NCI-H2227 (cell line): ENCODE measurements at regions not wholly inside any gene's neighbourhood (a gene's known extent, or its start where the extent isn't known, plus 50 kb on each side); places are given as distances from the start of the nearest gene placed in this dataset.

Experiments used
- DNase-seq: peaks from one replicate; lab custom pipeline; 2025; ENCODE audit not compliant: unreplicated experiment; lab: John Stamatoyannopoulos, UW

DNA sequence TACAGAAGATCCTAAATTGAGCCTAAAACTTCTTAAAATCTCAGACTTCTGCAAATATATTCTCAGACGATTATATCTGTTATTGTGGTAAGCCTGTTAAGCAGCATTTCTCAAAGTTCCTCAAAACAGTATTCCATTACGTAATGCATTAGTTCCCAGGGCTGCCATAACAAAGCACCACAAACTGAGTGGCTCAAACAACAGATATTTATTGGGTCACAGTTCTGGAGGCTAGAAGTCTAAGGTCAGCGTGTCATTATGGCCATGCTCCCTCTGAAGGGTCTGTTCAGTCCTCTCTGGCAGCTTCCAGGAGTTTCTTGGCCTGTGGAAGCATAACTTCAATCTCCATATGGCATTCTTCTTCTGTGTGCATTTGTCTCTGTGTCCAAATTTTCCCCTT lies 103.5 kb upstream of the ST6GALNAC5 start:
- DNase-seq, result no peak

DNA sequence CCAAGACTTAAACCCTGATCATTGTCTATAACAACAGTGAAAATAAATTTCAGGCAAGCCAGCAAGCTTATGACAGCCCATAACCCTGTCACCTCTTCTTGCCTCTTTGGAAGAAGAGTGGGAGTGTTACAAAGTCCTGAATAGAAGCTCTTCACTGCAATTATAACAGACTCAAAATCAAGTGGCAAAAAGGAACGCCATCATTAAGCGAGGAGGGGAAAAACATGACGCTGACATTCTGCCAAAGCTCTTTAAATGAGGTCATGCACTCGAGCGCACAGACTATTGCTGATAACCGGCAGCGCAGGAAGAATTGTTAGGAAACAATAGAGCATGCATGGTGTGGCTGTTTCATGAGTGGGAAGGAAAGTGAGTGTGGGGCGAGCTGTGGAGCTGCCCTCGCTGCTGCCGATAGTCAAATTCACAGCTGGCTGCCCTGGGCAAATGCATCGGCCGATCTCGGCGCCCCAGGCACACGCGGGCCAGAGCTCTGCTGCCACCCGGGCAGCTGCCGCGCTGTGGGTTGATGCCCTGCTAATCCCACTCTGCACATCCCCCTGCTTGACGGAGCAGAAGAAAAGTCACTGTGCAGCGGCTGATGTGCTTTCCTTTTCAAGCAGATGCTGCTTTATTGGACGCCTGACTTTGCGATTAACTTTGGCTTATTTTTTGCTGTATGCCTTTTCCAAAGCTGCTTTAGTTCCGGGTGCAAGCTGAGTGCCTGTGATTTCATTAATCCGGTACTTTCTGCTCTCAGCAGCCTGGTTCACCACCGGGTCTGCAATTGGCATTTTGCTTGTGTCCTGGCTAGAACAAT lies 102.4 kb upstream of the ST6GALNAC5 start:
- peak; percentile 65 for DNase-seq

DNA sequence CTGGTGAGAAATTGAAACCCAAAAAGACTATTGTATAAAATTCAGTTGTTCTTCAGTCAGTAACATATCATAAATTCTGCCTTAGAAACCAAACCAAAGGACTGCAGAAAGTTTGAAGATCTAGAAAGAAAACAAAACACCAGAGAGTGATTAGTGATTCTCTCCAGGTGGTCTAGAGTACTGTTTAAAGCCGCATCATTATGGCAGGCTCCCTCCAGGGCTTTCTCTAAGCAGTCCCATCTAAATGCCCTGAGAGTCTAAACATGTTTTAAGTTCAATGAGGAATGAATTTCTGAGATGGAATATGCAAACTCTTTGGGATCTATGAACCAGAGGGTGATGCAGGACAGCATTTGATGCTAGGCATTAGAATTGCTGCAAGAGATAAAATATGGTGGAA lies 100.9 kb upstream of the ST6GALNAC5 start:
- DNase-seq, result no peak

DNA sequence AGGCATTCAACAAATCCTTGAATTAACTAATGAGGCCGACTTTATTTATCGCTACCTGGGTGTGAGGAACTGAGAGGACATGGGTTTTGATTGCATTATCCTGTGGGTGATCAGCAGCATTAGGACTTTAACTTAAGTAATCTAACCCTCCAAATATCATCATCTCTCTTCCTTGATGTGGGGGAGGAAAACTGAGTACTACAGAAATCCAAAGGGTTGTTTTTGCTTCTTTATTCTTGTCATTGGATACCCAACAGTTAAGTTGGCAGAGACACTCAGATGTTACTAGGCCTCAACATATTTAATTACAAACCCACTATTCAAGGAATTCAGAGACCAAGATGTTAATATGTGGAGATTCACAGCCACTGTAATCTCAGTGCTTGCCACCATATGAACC lies 97.4 kb upstream of the ST6GALNAC5 start:
- DNase-seq, result no peak

DNA sequence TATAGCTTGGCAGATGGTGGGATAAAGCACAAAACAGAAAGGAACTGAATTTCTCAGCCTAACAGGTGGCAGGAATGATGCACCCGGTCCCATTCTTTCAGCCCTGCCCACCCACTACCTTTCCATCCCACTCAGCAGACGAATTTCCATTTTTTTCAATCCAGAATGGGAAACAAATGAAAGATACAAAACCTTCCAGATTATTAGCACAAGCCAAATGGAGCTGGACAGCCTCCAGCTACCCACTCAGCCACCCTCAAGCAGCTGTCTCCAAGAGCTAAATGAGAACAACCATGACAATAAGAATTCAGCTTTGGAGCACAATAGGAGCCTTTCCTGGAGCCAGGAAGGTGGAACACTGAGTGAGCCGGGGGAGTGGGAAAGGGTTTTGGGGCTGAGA lies 96.3 kb upstream of the ST6GALNAC5 start:
- no peak for DNase-seq

DNA sequence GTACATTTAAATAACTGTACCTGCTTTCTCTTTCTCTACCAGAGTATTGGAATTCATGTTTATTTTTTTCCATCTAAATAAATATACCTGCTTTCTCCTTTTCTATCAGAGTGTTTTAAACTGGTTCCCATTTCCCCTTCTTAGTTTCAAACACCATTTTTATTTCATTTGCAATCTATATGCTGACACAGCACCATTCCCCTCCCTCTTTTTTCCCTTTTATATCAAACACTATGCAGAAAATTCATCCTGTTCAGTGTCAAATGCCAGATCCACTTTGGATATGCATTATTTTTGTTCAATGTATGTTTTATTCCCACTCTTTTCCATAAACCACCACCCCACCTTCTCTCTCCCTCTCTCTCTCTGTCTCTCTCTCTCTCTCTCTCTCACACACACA lies 85.8 kb upstream of the ST6GALNAC5 start:
- no peak for DNase-seq

DNA sequence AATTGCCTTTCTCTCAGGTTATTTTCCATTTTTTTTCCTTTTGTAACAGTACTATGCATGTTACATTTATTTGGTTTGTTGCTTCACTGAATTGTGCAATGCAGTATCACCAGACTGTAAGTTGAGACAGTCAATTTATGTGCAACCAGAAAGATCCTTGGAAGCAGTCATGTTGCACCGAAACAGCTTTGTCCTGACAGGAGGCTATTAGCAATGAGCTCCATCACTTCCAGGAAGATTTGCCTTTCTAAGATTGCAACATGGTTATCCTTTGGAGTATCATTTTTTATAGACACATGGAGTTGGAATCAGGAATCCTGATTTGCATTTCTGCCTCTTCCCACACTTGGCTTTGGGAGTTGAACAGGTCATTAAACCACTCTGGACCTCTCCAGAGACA lies 84.5 kb upstream of the ST6GALNAC5 start:
- no peak for DNase-seq

DNA sequence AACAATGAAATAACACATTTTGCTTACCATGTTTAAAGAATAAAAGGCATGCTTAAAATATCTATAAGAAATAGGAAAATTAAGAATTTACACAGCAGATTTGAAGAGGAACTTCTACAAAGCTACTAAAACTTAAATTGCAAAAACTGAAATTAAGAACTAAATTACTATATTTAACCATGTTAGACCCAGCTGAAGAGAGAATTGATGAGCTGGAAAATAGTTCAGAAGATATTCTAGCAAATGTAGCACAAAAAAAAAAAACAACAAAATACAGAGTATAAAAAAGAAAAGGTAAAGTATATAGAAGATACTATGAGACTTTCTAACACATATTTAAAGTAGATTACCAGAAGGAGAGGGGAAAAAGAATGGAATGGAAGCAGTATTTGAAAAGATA lies 82.8 kb upstream of the ST6GALNAC5 start:
- no peak for DNase-seq

DNA sequence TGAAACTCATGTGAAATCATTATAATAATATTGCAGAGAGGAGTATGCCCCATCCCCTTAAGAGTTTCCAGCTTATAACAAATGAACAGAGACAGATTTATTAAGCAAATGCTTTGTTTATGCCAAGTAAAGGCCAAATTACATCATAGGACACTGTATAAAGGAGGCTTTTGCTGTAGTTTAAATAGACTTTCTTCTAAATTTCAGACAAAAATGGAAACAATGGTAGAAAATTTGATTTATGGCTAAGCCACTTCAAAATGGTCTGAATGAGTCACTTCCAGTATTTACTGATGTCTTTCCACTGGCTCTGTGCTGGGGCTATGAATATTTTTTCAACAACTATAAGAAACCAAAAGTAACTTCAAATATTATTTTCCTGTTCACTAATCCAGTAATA lies 81.1 kb upstream of the ST6GALNAC5 start:
- no peak for DNase-seq

DNA sequence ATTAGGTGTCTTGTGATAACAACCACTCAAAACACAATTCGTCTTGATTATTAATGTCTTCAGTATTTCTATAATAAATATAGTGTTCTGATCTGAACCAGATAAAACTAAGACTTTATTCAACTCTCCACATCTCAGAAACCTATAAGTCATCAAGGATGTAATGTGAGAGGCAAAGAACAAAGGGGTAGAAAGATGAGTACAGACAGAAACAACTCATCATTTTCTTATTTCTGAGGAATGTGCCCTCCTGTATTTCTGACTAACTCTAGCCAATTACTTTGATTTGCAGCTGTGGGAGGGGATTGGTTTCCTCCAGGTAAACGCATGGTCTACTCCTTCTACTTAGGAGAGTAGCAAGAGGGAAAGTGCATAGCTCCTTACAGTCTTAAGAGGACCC lies 73.7 kb upstream of the ST6GALNAC5 start:
- no peak for DNase-seq

DNA sequence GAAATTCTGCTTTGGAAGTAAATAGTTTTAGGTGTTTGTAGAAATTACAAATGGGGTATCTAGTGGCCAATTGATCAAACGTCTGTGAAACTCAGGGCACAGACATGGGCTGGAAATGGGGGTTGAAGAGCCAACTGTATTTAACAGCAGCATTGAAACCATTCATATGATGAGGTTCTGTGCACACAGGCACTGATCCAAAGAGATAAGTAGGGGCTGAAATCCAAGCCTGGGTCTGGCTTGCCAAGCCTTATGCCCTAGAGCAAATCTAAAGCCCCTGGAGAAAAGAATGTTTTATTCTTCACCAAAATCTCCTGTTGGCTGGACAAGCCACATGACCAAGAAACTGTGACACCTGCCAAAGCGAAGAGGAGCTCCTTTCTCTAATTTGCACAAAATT lies 67.6 kb upstream of the ST6GALNAC5 start:
- DNase-seq, result no peak

DNA sequence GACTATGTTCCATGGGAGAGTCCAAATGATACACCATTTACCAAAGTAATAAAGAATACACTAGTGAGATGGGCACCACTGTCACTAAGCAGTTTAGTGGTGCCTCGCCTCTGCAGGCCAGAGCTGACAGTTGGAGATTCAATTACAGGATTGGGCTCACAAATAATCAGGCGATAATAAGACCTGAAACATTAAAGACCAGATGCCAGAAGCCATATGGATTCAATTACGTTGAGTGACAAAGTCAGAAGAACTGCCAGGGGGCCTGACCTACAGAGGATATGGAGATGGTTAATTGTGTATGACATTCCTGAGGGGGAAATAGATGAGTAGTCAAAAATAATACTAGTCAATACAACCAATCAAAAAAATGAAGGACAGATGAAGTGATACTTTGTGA lies 65.2 kb upstream of the ST6GALNAC5 start:
- no peak for DNase-seq

DNA sequence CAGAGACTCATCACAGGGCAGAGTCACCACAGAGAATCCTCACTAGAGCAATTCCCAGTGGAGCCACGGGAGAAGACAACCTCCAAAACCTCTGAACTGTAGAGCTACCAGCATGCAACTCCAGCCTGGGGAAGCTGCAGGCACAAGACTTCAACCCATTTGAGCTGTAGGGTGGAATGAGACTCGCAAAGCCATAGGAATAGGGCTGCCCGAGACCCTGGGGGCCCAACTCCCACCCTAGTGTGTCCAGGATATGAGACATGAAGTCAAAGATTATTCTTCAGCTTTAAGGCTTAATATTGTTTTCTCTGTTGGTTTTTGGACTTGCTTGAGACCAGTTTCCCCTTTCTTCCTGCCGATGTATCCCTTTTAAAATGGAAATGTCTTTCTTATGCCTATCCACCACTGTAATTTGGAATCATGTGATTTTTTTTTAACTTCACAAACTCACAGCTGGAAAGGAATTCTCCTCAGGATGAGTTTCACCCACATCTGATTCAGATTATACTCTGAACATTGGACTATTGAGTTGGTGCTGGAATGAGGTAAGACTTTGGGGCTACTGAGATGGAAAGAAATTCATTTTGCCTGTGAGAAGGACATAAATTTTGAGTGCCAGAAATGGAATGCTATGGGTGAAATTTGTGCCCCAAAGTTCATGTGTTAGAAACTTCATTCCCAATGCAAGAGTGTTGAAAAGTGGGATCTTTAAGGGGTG lies 59.6 kb upstream of the ST6GALNAC5 start:
- no peak for DNase-seq
